GM13976 (cell line): ENCODE measurements at regions not wholly inside any gene's neighbourhood (a gene's known extent, or its start where the extent isn't known, plus 50 kb on each side); places are given as distances from the start of the nearest gene placed in this dataset.

Experiments
- DNase-seq: peaks from one replicate; pipeline ENCODE4 v3.0.0; 2012; ENCODE audit warnings: low spot score
- in situ Hi-C: fragments of 300-500 bp; cut with MboI; formaldehyde crosslinking; loops from one replicate; pipeline ENCODE4 v1.12.0; 2022; ENCODE audit warnings: low sequenced_read_pairs, mixed read lengths, inconsistent platforms; ENCODE audit not compliant: unreplicated experiment
- TF ChIP-seq, protein P1 (sequence below): IDR thresholded peaks from 2 replicates; pipeline ENCODE4 v1.5.1; 2012; ENCODE audit warnings: borderline replicate concordance, mild to moderate bottlenecking; ENCODE audit not compliant: insufficient read depth; ENCODE audit errors: extremely low read depth, missing control alignments, control extremely low read depth

- in situ Hi-C loops: no loop called here
- no peak for DNase-seq
- TF ChIP-seq, protein P1, sequence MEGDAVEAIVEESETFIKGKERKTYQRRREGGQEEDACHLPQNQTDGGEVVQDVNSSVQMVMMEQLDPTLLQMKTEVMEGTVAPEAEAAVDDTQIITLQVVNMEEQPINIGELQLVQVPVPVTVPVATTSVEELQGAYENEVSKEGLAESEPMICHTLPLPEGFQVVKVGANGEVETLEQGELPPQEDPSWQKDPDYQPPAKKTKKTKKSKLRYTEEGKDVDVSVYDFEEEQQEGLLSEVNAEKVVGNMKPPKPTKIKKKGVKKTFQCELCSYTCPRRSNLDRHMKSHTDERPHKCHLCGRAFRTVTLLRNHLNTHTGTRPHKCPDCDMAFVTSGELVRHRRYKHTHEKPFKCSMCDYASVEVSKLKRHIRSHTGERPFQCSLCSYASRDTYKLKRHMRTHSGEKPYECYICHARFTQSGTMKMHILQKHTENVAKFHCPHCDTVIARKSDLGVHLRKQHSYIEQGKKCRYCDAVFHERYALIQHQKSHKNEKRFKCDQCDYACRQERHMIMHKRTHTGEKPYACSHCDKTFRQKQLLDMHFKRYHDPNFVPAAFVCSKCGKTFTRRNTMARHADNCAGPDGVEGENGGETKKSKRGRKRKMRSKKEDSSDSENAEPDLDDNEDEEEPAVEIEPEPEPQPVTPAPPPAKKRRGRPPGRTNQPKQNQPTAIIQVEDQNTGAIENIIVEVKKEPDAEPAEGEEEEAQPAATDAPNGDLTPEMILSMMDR: no peak
Measured at GRCh38 chr13:47843005-47843404, 158.1 kb downstream of the SUCLA2 start.

GRCh38 chr13:47841151-47841550, 159.9 kb downstream of the SUCLA2 start:
- DNase-seq: no peak
- in situ Hi-C loops: no loop called here
- TF ChIP-seq, protein P1: no peak

DNA sequence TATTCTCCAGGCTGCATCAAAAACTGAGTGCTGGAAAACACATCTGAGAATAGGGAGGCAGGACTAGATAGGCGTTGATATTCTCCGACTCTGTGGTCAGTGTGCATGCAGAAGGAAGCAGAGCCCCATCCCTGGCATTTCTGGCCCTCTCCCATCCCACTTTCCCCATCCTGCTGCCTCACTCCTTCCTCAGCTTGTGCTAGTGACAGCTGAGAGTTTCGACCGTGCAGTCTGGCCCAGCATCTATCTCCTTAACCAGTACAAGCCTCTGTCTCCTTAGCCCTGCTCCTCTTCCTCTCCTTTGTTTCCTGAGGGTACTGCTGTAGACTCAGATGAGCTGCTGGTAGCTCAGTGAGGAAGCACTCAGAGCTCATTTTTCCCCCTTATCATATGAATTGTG, 163.2 kb downstream of the SUCLA2 start:
- in situ Hi-C loops: no loop called here
- TF ChIP-seq, protein P1: no peak
- DNase-seq: no peak

- TF ChIP-seq, protein P1: no peak
- DNase-seq: no peak
- in situ Hi-C loops: no loop called here
Measured at GRCh38 chr13:47837104-47837880, 163.8 kb downstream of the SUCLA2 start.

- TF ChIP-seq, protein P1: no peak
- DNase-seq: no peak
Measured at GRCh38 chr13:47835470-47836228, 165.4 kb downstream of the SUCLA2 start.

DNA sequence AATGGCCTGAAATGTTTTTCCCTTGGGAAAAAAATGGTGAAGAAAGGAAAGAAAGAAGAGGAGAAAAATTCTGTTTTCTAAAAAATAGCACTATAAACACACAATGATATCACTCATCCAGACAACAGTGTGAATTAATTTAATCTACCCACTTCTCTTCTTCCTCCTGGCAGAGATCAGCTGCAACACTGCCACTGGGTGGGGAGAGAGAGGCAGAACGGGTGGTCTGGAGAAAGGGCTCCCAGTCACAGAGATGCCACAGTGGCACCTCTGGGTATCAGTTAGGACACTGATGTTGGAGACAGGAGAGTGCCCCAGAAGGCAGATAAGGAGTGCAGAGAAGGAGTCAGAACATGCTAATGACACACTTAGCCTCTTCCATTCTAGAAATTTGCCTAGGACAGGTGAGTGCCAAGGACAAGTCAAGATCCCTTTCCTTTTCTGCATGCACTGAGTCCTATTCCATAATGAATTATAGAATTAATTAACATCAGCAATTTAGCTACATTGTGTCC, 168.6 kb downstream of the SUCLA2 start:
- TF ChIP-seq, protein P1: no peak
- DNase-seq: no peak
- in situ Hi-C loops: no loop called here

More at GRCh38 chr13:47835470-47836228, 165.4 kb downstream of the SUCLA2 start:
- in situ Hi-C loops: no loop called here
